GM21576 (cell line): ENCODE measurements at regions not wholly inside any gene's neighbourhood (a gene's known extent, or its start where the extent isn't known, plus 50 kb on each side); places are given as distances from the start of the nearest gene placed in this dataset.
"Not testable (repeated sequence)": the region's sequence is repeated elsewhere in the genome, so short reads cannot be mapped to it uniquely, and the experiment has no call there.

Source experiments
- ATAC-seq: cut with Tn5 transposase; IDR thresholded peaks from one replicate; pipeline ENCODE4 v1.9.1; 2021; ENCODE audit warnings: mild to moderate bottlenecking, moderate library complexity; ENCODE audit not compliant: unreplicated experiment

DNA sequence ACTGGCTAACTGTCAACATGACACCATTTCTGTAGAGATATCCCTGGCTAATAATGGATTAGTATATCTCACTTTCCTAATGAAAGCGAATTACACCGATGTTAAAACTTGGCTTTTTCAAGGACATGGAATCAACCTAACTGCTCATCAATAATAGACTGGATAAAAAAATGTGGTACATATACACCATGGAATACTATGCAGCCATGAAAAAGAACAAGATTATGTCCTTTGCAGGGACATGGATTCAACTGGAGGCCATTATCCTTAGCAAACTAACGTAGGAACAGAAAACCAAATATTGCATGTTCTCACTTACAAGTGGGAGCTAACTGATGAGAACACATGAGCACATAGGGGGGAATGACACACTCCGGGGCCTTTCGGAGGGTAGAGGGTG is 62.6 kb downstream of the ZIC1 start:
- no peak for ATAC-seq

DNA sequence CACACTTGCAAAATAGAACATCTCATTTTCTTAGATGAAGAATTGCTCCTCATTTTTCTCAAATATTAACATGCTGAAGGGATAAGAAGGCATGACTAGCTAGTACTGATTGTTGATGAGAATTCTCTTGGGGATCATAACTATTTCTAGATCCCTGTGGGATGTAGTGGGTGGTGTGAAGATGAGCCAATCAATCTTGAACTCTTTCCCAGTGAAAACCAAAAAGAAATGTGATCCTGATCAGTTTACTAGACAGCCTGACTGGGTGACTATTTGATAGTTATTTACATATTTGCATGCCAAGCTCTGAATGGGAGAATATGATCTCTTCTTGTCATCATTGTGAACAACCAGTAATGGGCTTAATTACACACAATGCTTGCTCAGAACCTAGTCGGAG is 63.7 kb downstream of the ZIC1 start:
- ATAC-seq = no peak

DNA sequence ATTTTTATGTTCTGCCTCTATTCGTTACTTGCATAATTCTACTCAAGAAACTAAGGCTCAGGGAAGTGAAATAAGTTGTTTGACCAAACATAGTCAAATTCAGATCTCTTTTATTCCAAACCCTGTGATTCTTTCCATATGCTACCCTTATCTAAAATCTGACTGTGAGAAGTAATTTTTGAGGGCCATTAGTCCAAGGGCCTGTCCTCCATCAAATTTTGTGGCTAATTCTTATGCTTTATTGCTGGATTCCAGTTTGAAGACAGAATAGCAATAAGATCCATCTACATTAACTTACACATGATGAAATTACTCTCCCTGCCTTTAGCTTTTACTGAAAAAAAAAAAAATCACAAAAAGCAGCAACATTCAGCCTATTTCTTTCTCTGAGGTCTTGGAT is 74.0 kb downstream of the ZIC1 start:
- no peak for ATAC-seq

DNA sequence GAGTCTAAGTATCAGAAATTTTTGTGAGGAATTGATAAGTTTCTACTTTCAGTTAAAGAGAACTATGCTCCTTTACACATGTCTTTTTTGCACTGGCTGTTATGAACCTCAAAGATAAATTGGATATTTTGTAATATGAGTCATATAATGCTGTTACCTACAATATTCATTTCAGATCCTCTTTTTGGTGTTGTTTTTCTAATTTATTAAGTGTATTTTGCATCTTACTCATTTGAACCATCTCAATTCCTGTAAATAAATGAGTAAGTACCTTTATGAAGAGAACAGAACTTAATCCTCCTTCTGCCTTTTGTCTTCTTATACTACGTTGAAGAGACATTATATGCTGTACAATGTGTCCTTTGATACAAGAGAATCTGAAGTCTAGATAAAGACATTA is 74.4 kb downstream of the ZIC1 start:
- ATAC-seq = no peak

DNA sequence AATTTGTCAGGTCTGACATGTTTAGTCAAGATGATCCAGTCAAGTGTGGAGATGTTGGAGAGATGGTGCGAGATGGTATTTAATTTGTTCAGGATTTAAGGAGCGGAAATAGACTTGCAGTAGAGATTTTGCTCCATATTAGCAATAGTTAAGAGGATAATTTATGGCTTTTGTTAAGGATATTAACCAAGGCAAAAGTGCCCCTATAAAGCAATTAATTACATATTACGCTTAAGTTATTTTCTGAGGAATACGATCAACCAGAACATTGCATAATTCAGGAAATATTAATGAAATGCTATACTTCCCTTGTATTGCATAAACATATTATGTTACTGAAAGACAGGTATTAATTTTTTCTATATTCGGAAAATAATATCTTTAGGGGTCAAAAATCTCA is 83.9 kb downstream of the ZIC1 start:
- no peak for ATAC-seq

DNA sequence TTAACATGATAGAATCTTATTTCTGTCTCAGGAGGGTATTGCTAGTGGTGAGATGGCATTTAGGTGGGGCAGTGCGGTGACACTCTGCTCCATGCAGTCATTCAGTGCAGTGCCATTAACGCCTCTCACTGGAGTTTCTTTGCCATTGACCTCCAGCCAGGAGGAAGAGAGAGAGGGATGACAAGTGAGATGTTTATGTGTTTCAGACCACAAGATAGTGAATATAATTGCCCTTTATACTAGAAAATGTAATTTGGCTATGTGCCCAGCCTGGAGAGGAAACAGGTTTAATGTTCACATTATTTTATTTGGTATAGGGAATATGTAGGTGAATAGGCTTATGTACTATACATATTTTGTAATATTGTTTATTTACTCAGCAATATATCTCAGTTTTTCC is 84.5 kb downstream of the ZIC1 start:
- ATAC-seq = no peak

DNA sequence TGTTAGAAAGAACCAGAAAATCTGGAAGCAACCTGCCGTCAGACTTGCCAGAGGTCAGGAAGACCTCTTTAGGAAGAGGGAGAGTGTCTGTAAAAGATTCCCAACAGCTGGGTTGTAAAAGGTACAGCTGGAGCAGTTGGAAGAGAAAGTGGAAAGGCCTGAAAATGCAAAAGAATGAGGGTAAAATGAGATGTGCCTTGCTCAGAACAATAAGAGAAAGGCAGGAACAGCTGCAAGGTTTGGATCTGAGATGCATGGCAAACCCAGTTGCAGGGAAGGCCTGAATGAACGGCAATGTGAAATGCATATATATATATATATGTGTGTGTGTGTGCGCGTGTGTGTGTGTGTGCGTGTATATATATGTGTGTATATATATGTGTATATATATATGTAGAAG is 88.1 kb downstream of the ZIC1 start:
- ATAC-seq = no peak

DNA sequence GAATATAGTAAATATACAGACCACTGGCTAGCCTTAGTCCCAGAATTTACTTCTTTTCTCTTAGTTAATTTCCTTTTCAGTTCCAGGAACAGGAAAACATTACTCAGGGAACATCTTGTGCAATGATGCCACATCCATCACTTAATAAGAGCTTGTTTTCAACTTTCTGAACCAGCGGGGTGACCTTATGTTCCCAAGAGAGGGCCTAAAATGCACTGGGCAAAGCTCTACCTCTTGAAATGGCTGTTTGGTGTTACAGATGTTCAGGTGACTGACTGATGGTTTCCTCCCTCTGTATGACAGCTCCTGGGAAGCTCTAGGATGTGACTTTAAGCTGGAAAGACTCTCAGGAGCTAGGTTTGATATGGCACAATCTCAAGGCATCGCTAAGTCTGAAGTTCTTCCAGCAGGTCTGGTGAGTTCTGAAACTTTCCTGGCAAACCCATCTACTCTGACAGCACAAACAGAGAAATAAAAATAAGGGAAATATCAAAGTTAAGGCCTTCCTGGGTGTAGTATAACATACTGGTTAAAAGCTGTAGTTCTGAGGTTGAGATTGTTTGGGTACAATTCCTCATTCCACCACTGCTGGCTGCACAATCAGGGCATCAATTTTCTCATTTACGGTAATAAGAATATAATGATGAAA is 98.6 kb downstream of the ZIC1 start:
- no peak for ATAC-seq

- ATAC-seq = no peak
These were observed 100.3 kb downstream of the ZIC1 start for GRCh38 chr3:147509448-147509847.

GRCh38 chr3:147513785-147514184 is 104.6 kb downstream of the ZIC1 start:
- no peak for ATAC-seq

DNA sequence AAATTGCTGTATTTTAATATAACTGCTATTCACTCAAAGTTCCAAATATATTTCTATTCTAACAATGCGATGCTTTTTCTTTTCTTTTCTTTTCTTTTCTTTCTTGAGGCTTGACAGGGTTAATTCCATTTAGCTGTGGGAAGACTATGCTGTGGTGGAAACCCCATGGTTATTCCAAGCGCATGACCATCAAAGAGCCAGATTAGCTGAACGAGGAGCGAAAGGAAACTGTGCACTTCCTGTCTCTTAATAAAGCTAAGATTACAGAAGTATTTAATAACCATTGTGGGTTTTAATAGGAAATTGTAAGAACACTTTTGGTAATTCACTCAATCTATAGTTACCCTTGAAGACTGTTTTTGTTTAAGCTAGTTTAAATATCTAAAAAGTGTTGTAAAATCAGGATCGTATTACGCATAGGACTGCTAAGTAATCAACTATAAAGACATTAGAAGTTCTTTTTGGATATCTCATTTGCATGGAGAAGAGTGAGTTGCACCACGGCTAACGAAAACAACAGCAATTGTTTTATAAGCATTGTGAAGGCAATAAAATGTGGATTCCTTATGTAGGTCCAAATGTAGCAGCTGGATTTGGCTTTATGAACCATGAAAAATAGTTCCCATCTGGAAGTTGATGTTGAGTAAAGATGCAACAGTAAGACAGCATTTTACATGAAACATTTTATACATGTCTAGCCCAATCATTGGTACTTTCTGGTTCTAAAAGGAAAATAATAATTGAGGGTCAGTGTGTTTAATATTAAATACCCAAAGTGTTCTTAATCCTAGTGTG is 105.4 kb downstream of the ZIC1 start:
- ATAC-seq = no peak

DNA sequence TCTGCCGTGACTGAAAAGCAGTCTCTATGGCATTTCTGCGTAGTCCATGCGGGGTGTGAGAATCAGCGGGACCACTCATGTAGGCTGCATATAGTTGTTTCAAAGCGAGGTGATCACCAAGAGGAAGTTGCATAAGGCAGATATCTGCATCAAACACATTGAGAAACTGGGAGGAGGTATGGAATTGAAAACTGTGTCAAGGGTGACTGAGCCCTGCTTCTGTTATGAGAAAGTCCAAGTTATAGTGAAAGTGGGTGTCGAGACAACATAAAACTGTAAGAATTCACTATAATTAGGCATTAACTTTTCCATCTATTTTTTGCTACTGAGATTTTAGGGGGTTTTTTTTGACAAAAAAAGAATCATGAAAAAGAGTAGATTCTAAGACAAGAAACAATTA is 109.3 kb downstream of the ZIC1 start:
- no peak for ATAC-seq

DNA sequence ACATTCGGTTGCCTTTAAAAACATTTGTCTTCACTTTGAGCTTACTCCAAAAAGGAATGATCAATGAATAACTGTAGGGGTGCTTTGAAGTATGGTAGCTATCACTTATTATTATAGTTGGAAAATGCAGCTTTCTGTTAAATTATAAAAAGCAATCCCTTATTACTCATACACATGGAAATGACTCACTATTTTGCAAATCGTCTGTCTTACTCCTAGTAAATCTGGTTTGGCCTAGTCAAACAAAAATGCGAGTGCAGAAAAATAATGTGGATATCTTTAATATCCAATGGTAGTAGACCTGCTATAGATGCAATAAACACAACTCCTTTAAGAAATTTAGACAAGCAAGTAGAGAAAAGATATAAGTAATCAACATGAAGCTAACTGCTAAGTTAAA is 112.5 kb downstream of the ZIC1 start:
- ATAC-seq = no peak

- ATAC-seq = not testable (repeated sequence)
These were observed 113.6 kb downstream of the ZIC1 start for GRCh38 chr3:147522780-147523179.

- ATAC-seq = no peak
These were observed 120.4 kb downstream of the ZIC1 start for GRCh38 chr3:147529551-147529950.

DNA sequence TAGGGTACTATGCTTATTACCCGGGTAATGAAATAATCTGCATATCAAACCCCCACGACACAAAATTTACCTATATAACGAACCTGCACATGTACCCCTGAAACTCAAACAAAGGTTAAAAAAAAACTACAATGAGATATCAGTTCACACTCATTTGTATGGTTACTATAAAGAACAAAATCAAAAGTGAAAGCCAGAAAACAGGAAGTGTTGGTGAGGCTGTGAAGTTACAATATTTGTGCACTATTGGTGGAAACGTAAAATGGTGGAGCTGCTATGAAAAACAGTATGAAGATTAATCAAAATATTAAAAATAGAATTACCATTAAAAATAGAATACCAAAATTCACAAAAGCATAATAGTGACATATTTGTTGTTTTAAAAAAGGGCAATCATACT is 128.9 kb downstream of the ZIC1 start:
- peak; percentile 81 for ATAC-seq

DNA sequence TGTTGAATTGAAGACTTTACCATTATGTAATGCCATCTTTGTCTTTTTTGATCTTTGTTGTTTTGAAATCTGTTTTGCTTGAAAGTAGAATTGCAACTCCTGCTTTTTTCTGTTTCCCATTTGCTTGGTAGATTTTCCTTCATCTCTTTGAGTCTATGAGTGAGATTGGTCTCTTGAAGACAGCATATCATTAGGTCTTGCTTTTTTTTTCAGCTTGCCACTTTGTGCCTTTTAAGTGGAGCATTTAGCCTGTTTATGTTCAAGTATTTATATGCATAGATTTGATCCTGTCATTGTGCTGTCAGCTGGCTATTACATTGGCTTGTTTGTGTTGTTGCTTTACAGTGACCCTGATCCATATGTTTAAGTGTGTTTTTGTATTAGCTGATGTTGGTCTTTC is 131.8 kb downstream of the ZIC1 start:
- no peak for ATAC-seq

DNA sequence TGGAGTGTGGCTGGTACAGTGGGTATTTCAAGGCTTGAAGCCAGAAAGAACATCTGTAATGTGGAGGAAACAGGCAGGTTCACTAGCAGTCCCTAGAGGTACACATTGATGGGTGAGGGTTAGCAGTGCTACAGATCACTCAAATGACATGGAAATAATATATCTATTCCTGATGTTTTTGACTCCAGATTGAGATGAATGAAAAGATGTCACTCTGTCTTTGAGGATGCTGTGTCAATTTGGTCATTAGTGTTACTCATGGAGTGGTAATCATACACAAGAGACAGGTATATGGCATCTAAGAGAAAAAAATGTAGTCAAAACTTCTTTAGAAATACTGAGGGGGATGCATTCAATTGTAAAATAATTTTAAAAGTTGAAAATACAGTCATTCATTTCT is 135.1 kb downstream of the ZIC1 start:
- ATAC-seq = no peak

GRCh38 chr3:147551491-147551890 is 142.3 kb downstream of the ZIC1 start:
- no peak for ATAC-seq

GRCh38 chr3:147554332-147554731 is 145.2 kb downstream of the ZIC1 start:
- ATAC-seq = no peak

DNA sequence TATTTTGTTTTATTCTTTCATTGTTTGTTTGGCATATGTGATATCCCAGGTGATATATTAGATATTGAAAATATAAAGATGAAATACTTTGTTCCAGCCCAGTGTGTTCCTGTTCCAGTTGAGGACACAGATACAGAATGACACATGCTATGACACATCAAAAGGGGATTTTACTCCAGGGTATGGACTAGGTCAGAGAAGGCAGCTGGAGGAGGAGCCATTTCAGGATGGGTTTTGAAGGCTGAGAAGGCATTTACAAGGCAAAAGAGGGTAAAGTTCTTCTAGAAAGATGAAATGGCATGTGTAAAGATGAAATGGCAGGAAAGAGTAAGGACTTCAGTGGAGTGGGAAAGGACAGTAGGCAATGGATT is 163.8 kb downstream of the ZIC1 start:
- no peak for ATAC-seq

DNA sequence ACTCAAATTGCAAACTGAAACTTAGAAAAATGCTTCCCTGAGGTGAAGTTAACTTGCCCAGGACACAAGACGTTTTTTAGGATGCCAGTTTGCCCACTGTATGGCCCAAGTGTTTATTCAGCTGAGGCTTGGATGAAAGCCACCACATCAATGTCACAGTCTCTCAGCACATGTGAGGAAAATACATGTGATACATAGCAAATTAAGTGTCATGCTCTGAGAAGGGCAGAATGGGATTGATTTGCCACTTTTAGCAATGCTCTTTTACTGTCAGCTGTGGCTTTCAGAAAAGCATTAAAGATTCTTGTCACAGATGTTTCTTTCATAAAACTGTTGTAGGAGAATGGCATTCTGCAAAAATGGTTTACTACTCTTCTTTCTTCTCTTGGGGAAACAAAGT is 165.5 kb downstream of the ZIC1 start:
- no peak for ATAC-seq

GRCh38 chr3:147575391-147575790 is 166.2 kb downstream of the ZIC1 start:
- no peak for ATAC-seq
